ENCODE measurements at regions not wholly inside any gene's neighbourhood (a gene's known extent, or its start where the extent isn't known, plus 50 kb on each side); places are given as distances from the start of the nearest gene placed in this dataset.

GRCh38 chr20:46826343-46826984 lies 68.2 kb upstream of the EYA2 start:
- no peak overlapping the region for H3K4me3 ChIP-seq
- no peaks in the 10 kb centered on the region for H3K27me3 ChIP-seq
- no peak overlapping the region for H3K27ac ChIP-seq
- no peaks in the 10 kb centered on the region for H3K4me1 ChIP-seq
- no peaks in the 10 kb centered on the region for H3K9me3 ChIP-seq
- DNase-seq: no peak
- TF ChIP-seq CTCF (IDR thresholded peaks at IDR 0.05): no peak
- H3K36me3 ChIP-seq: no peaks in the 10 kb centered on the region

GRCh38 chr20:46827718-46828458 lies 66.8 kb upstream of the EYA2 start:
- Histone ChIP-seq H3K9me3 (no peaks in the 10 kb centered on the region), H3K4me1 (no peaks in the 10 kb centered on the region), H3K27ac (no peak overlapping the region), H3K36me3 (no peaks in the 10 kb centered on the region), H3K4me3 (no peak overlapping the region), H3K27me3 (no peaks in the 10 kb centered on the region)
- DNase-seq: no peak
- TF ChIP-seq CTCF (IDR thresholded peaks at IDR 0.05): no peak
- TF ChIP-seq POLR2A (IDR thresholded peaks at IDR 0.05): no peak

GRCh38 chr20:46828471-46828870 lies 66.2 kb upstream of the EYA2 start:
- H3K9me3 ChIP-seq: no peaks in the 10 kb centered on the region
- TF ChIP-seq CTCF (IDR thresholded peaks at IDR 0.05) (no peak), POLR2A (IDR thresholded peaks at IDR 0.05) (no peak)
- no peak for DNase-seq
- no peak overlapping the region for H3K27ac ChIP-seq
- H3K4me3 ChIP-seq: no peak overlapping the region
- H3K36me3 ChIP-seq: no peaks in the 10 kb centered on the region
- no peaks in the 10 kb centered on the region for H3K27me3 ChIP-seq
- no peaks in the 10 kb centered on the region for H3K4me1 ChIP-seq

GRCh38 chr20:46830886-46831632 lies 63.6 kb upstream of the EYA2 start:
- Histone ChIP-seq H3K36me3 (no peaks in the 10 kb centered on the region), H3K27me3 (no peaks in the 10 kb centered on the region), H3K4me1 (no peaks in the 10 kb centered on the region), H3K9me3 (no peaks in the 10 kb centered on the region), H3K4me3 (no peak overlapping the region), H3K27ac (no peak overlapping the region)
- TF ChIP-seq CTCF (IDR thresholded peaks at IDR 0.05): no peak
- TF ChIP-seq POLR2A (IDR thresholded peaks at IDR 0.05): no peak
- no peak for DNase-seq

- H3K27ac ChIP-seq: no peak overlapping the region
- H3K9me3 ChIP-seq: no peaks in the 10 kb centered on the region
- no peak overlapping the region for H3K4me3 ChIP-seq
- H3K27me3 ChIP-seq: no peaks in the 10 kb centered on the region
- no peaks in the 10 kb centered on the region for H3K4me1 ChIP-seq
- no peak for TF ChIP-seq POLR2A (IDR thresholded peaks at IDR 0.05)
- TF ChIP-seq CTCF (IDR thresholded peaks at IDR 0.05): no peak
- H3K36me3 ChIP-seq: no peaks in the 10 kb centered on the region
- DNase-seq: no peak
Measured at GRCh38 chr20:46831633-46832011, 63.0 kb upstream of the EYA2 start.
